ENCODE measurements at regions not wholly inside any gene's neighbourhood (a gene's known extent, or its start where the extent isn't known, plus 50 kb on each side); places are given as distances from the start of the nearest gene placed in this dataset.

DNA sequence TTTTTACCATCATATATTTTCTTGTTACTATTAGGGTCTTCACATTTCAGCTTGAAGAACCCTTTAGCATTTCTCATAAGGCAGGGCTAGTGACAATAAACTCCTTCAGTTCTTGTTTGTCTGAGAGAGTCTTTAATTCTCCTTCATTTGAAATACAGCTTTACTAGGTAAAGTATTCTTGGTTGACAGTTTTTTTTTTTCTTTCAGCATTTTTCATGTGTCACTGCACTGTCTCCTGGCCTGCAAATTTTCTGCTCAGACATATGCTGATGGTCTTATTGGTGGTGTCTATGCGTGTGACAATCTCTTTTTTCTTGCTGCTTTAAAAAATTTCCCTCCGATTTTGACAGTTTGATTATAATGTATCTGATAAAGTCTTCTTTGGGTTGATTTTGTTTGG lies 399.9 kb downstream of the SH3GL2 start:
- no peak for DNase-seq

DNA sequence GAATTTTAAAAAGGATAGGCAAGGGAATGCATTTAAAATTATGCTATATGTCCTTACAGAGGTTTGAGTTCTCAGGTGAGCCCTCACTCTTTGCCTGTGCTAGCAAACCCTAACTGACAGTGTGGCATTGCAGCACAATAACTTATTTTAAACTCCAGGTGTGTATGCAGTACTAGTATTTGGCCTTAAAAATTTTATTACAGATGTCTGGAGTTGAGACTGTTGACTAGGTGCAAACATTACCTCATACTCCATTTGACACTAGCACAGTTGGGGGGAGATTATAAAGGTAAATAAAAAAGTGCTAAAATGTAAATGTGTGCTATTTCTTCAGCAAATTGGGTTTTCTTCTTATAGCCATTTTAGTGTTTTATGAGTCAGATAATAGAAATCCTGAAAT lies 407.7 kb downstream of the SH3GL2 start:
- no peak for DNase-seq

DNA sequence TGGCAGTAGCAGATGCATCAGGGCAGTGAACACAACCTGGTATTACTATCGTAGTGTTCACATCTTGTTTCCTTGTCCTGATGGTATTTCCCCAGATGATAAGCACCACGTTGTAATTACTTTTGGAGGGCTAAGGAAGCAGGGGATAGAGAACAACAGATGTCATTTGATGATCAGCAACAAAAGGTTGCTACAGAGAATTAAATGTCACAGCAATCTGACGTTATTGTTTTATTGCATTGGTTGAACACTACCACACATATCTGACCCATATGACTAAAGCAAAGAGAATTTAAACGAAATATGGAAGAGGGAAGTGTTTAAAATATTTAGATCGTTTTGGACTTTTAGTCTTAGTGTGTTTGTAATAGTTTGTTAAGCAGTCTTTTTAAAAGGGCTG lies 408.3 kb downstream of the SH3GL2 start:
- DNase-seq = no peak

DNA sequence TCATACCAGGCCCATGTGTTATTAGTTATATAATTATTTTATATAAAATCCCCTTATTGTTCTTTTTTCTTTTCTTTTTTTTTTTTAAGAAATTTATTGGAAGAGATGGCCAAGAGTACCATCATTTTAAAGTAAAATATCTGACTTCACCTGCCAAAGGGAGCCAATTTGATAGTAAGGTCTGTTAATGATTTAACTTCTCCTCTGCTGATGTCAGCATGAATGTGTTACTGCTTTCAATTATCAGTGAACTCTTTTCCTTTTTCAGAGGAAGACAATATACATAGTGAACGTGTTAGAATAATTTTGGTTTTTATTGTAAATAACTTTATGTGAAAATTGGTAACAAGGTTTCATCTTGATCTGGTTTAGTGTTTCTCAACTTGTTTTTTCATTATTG lies 409.6 kb downstream of the SH3GL2 start:
- no peak for DNase-seq

DNA sequence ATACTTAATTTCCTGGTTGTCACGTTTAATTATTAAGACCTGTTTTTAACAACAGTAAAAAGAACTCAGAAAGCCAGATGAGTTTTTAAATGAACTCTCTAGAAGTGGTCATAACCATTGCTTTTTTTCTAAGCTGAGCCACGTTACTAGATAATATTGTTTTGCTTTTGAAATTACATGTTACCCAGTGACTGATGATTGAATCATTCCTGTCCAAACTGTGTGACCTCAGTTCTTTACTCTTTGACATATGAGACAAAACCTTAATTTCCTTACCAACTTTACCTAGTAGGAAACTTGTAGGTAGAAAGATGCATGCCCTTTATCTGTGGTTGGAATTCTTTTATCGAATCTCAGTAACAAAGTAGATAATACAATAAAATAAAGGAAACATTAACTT lies 411.7 kb downstream of the SH3GL2 start:
- DNase-seq = no peak

DNA sequence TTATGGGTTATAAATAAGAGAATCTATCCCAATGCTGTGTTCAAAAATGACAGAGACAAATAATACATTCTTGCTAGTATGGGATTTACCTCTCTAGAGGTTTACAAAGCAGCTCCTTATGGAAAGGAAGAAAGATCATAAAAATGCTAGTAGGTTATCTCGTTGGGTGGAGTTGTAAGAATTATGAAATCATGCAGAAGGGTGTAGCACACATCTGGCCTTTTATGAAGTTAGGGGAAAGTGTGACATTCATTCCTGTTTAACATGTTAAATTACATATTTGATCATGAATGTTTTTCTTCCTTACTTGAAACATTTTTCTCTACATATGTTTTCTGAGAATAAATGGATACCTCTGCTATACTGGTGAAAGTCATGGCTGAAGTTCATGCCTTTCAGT lies 414.2 kb downstream of the SH3GL2 start:
- DNase-seq = no peak

DNA sequence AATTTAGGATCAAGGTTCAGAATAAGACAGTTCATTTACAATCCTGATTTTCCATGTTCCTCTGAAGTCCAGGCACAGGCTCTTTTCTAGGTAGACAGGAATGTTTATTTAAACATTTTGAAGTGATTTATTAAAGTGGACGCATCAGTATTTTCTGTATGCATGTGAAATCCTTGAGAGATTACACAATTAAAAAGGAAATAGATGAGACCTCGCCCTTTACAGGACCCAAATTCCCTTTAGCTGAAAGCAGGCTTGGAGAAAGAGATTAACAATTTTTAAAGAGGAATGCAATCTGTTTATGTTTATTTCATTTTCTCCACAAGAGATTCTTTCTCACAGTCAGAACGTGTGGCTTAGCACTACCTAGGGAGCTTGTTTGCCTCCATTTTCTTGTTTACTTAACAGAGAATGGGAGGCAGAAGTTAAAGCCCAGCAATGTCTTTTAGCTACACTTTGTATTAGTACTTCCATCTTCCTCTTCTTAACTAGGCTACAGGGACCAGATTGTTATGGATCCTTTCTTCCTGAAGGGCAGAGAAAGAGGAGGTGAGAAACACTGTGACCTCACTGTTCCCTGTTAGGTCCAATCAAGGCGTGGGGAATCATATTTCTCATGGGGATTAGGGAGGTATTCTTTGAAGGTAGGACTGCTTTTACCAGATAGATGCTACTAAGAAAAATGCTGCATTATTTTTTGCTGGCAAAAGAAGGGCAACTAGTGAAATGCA lies 416.0 kb downstream of the SH3GL2 start:
- no peak for DNase-seq

DNA sequence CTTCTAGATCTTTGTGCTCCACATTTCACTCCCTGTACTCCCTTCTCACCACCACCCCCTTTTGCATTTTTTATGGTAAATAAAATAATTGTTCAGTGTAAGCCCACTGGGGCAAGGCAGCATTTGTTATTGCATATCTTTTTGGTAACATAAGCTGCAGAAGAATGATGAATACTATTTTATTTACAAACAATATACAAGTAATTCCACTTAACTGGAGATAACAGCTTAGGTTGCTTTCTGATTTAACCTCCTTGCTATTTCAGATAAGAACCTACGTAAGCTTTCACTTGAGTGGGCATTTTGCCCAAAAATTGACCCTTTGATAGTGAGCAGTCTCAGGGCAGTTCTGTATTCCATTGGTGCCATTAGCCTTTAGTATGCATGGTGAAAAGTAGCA lies 417.9 kb downstream of the SH3GL2 start:
- no peak for DNase-seq

DNA sequence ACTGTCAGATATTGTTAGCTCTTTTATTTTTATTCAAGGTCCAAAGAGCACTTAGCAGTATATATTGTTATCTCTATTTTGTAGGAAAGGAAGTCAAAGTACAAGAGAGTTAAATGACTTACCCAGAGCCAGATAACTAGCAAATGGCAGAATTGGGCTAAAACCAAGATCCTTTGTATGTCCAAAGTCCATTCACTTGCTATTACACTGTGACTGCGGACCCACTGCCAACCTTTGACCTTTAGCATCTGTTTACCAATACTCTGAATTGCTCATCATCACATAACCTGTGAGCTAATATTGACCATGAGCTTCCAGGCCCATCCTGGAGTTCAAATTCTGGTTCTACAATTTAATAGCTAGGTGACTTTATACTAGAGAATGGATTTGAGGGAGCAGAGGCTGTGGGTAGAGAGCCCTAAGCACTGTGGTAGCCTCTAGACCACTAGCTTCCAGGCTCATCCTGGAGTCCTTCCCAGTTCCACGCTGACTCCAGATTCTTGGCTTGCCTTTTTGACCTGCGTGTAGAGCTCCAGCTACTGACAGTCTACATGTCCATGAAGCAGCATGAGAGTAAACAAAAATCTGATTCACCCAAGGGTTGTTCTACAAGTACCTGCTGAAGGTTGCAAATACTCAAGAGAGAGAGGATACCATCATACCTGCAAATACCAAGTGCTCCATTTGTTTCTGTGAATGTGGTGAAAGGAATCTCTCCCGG lies 424.0 kb downstream of the SH3GL2 start:
- no peak for DNase-seq

DNA sequence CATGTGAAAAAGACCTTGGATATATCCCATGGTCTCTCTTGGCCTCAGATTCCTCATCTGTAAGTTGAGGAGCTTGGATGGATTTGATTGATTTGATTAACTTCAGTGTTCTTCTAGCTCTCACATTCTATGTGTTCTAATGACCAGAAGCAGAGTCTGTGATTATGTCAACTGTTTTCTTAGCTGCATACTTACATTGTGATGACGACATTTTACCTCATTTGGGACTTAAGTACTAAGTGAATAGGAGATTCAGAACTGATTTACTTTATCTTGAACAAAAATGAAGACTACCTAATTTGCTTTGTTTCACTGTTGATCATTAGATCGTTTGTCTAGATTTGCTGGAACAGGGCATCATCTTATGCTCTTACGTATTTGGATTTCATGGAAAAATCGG lies 427.7 kb downstream of the SH3GL2 start:
- no peak for DNase-seq

DNA sequence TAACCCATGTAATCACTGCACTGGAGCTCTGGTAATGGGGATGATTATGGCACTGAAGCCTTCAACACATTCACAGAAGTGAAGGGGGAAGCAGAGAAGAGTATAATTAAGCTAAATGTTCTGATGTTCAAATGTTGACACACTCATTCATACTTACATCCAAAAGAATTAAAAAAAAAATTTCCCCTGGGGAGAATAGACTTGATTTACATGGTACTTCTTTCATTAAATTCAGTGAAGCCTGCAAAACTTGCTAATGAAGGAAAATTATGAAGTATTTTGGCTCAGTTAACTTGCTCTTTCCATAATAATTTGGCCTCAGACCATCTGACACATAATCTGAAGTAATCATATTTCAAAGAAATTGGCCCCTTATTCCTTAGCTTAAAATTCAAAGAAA lies 428.8 kb downstream of the SH3GL2 start:
- DNase-seq = no peak

DNA sequence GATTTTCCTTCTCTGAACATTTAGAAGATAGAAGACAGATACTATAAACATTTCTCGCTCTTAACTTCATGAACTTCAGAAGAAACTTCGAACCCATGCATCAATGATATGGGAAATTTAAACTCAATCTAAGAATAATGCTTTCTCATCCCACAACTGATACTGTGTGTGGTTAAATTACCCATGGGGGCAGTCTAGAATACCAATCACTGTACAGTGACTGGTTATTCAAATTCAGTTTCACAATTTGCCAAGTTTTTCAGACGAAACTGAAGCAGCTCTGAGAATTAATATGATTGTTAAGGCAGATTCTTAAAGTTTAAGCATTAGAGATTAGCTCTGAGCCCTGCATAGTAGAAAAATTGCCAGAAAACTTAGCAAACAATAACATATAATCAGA lies 431.0 kb downstream of the SH3GL2 start:
- no peak for DNase-seq

DNA sequence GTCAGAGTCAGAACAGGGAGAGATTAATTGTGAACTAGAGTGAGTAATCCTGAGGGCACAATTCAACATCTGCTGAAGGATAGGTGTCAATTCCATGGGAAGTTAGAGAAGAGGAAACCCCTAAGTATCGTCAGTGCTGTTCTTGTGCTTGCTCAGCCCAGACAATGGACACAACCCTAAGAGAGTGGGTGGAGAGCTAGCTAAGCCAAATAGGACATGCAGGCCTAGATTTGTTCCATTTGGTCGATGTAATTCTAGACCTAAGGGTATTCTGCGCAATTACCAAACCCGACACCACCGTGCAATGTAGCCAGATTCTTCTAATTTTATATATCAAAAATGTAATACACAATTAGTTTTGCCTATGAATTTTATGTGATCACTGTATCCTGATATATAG lies 431.6 kb downstream of the SH3GL2 start:
- DNase-seq = no peak

DNA sequence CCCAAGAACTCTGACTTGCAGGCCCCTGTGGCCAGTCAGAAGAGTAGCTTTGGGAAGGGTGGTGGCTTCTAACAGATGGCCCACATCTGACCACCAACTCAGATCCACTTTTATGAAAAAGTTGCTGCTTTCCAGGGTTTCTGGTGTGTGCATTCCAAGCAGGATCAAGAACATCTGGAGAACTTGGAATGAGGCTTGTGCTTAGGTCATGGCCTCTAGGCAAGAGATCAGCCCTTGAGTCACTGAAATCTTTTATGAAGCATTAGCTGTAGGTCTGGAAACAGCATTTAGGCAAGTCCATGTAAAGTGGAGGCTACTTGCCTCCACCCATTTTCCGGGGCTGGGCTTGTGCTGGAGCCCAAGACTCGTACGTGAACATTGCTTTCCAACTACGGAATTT lies 433.3 kb downstream of the SH3GL2 start:
- no peak for DNase-seq

DNA sequence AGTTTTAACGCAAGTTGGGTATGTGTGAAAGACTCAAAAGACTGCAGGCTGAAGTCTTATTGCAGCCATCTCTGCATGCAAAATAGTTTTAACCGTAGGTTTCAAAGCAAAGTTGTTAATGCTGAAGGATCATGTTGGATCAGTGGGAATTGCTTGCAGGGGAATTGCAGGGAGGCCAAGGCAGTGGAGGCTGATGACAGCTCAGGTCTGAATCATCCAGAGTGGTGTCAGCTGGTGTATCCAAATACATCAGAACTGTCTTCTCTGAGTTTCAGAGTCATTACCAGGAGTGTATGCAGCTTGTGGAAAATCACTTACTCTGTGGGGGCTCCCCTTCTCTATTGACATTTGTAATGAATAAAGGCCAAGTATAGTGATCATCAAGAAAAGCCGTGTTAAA lies 435.7 kb downstream of the SH3GL2 start:
- no peak for DNase-seq

DNA sequence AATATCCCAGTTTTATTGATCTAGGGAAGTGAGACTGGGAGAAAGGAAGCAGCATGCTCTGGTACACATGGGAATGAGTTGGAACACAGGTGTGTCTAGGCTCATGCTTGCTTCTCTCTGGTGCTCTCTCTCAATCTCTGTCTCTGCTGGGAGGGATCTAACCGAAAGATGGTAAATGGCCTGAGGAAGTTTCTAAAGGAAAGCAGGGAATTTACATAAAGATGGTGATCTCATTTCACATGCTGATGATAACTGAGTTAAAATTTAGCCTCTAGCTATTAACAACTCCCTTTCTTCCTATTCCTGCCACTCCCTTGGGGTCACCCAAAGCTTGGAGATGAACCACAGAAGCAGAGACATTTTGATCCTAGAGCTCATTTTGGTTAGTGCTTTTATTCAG lies 436.2 kb downstream of the SH3GL2 start:
- no peak for DNase-seq

DNA sequence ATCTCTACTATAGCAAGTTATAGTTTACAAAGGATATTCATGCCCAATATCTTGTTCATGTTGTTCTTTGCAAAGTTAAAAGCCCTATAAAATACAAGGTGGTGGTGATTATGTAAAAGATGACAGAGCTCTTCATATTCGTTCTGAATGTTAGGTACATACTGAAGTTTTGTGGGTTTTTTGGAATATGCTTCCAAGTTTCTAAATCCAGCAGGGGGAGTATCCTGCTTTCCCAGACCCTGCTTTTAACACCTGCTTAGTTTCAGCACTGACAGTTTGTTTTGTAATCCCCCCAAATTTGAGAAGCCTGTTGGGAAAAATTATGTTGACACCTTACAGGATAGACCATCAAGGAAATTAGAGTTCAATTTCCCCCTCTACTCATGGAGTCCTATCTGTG lies 438.3 kb downstream of the SH3GL2 start:
- DNase-seq = no peak

DNA sequence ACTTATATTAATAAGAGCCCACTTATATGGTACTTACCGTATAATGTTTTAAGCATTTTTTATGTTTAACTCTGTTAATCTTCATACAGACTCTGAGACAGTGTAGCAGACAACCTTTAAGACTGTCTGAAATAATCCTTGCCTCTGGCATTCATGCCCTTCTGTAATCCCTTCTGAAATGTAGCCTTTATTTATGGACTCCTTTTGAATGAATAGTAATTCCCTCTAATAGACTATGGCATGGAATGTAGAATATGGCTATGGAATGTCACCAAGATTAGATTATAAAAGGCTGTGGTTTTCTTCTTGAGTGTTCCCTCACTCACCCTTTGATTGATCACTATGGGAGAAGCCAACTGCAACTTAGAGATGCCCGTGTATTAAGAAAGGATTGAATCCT lies 439.4 kb downstream of the SH3GL2 start:
- DNase-seq = no peak

DNA sequence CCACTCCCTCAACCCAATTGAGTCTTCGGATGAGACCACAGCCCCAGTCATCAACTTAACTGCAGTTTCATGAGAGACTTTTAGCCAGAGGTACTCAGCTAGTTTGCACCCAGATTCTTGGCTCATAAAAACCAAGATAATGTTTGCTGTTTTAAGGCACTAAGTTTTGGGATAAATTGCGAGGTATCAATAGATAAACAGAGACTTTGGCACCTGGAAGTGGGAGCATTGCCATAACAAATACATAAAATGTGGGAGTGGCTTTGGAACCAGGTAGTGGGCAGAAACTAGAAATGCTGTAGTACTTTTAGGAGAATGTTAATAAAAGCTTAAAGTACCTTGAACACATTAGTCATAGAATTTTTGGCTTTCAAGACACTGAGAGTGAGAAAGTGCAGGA lies 439.8 kb downstream of the SH3GL2 start:
- no peak for DNase-seq

DNA sequence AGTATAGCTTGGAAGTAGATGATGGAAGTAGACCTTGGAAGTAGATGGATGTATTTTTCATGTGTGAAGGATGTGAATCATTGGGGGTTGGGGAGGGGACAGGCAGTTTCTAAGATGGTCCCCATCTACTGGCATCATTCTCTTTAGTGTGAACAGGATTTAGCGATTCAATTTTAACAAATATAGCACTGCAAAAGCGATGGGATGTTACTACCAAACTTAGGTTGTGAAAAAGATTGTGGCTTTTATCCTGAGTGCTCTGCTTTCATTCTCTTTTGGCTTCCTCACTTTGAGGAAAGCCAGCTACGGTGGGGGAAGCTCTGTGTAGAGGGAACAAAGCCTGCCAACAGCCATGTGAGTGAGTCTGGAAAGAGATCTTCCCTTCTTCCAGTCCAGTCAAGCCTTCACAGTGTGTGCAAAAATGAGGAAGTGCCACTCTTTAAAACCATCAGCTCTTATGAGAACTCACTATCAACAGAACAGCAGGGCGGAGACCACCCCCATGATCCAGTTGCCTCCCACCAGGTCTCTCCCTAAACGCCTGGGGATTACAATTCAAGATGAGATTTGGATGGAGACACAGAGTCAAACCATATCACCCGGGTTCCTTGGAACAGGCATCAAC lies 441.4 kb downstream of the SH3GL2 start:
- DNase-seq = no peak

DNA sequence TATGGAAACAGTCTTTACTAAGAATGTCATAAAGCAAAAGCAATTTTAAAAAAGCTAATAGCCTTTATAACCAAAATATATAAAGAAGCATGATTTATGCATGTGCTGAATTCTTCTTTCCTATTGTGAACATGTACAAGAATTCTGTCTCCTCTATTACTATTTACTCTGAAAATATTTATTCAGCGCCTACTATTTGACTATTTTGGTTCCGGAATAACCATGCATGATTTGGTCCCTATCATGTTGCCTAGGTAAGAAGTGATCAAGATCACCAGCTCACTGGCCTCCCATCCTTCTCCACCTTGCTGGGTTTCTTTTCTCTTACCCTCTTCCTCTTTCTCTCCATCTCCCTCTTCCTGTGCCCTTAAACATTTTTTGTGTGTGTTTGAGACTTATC lies 443.8 kb downstream of the SH3GL2 start:
- no peak for DNase-seq

DNA sequence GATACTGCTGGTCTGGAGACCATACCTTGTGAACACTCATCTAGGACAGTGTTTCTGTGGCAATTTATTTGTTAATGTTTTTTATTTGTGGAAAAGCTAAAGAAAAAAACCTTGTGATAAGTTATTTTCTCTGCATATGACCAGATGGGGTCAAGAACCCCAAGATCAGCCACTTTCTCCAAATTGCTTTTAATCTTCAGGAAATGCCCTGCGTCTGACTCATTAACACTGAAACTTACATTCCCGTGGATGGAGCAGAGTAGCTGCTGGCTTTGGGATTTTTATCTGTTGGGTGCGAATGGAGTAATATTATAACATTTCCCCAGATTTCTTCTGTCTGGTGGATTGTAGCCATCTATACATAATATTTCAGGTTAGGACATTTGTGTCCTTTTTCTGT lies 444.5 kb downstream of the SH3GL2 start:
- DNase-seq = no peak

DNA sequence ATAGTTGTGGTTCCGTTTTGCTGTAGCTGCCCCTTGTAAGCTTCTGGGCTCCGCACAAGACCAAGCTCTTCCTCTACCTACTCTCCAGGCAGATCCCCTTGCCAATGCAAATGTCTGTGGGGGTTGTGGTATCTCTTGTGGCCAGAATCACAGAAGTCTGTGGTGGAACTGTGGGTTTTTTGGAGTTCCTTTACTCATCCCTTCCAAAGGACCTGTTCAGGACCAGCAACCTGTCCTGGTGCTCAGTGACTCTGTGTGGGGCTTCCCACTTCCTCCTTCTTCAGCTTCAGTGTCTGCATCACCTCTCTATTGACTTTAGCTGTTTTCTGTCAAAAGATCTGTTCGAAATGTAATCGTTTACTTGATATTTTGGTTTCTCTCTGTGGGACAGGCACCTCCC lies 441.3 kb upstream of the ADAMTSL1 start:
- DNase-seq = no peak

DNA sequence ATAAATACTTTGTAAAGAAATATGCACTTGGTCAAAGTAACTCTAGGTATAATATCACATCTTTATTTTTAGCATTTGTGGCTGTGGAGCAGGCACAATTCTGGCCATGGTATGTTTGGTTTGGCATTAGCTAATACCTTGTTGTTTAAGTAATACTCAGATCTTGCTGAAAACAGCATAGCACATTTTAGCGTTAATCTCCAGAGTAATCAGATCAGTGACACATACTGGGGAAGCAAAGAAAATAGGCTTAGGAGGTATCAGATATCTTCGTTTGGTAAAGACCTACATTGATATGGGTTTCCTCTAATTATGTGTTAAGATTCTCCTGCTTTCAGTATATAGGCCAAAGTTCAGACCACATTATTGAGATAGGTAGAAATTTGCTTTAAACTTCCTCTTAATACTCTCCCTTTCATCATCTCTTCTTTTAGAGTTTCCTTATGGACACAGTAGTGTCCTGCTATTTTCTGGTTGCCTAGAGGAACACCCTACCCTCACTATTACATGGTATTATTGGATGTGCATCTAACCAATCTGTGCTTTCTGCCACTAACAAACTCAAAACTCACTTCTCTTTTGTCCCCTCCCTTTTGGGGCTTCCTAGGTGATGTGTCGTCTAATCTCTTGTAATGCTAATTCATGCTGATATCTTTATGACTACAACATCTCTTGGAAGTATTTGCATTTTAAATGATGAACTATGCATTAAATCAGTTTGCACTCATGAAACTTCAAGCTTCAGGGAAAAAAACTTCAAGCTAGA lies 437.3 kb upstream of the ADAMTSL1 start:
- no peak for DNase-seq
